Epithelial cell of esophagus (primary cell): ENCODE measurements at regions not wholly inside any gene's neighbourhood (a gene's known extent, or its start where the extent isn't known, plus 50 kb on each side); places are given as distances from the start of the nearest gene placed in this dataset.

Source experiments
- DNase-seq: peaks from one replicate; pipeline ENCODE4 v3.0.0; 2010; ENCODE audit warnings: low read depth
- H3K4me3 ChIP-seq: 2 replicates; pipeline ENCODE4 v1.5.1; 2011; ENCODE audit warnings: mild to moderate bottlenecking, low read length, control low read depth
- CTCF ChIP-seq: IDR thresholded peaks from 2 replicates; pipeline ENCODE4 v1.5.1; 2011; ENCODE audit warnings: low read depth, mild to moderate bottlenecking, low read length, control low read depth, inconsistent platforms; ENCODE audit not compliant: insufficient read depth; ENCODE audit errors: missing control alignments

GRCh38 chr2:217206016-217206725, 346.3 kb upstream of the TNP1 start:
- no peak overlapping the region for H3K4me3 ChIP-seq
- no peak for TF ChIP-seq CTCF
- no peak for DNase-seq

- no peak overlapping the region for H3K4me3 ChIP-seq
- no peak for TF ChIP-seq CTCF
These were observed 344.5 kb upstream of the TNP1 start for GRCh38 chr2:217204358-217204757.

GRCh38 chr2:217203086-217203485, 343.2 kb upstream of the TNP1 start:
- DNase-seq, result no peak
- no peak overlapping the region for H3K4me3 ChIP-seq
- TF ChIP-seq CTCF, result no peak

More at GRCh38 chr2:217204358-217204757, 344.5 kb upstream of the TNP1 start:
- DNase-seq, result no peak

- DNase-seq, result no peak
- no peak overlapping the region for H3K4me3 ChIP-seq
- no peak for TF ChIP-seq CTCF
These were observed 339.4 kb upstream of the TNP1 start for GRCh38 chr2:217199255-217199630.

- no peak for TF ChIP-seq CTCF
- H3K4me3 ChIP-seq, result no peak overlapping the region
- no peak for DNase-seq
These were observed 336.0 kb upstream of the TNP1 start for GRCh38 chr2:217195658-217196446.

- TF ChIP-seq CTCF, result no peak
These were observed 335.2 kb upstream of the TNP1 start for GRCh38 chr2:217195016-217195415.

More at GRCh38 chr2:217195016-217195415, 335.2 kb upstream of the TNP1 start:
- DNase-seq, result no peak
- no peak overlapping the region for H3K4me3 ChIP-seq
